GM12875 (cell line): ENCODE measurements at regions not wholly inside any gene's neighbourhood (a gene's known extent, or its start where the extent isn't known, plus 50 kb on each side); places are given as distances from the start of the nearest gene placed in this dataset.

Source experiments
- H3K4me3 ChIP-seq: one replicate; pipeline ENCODE4 v1.5.1; 2011; ENCODE audit warnings: low read depth, low read length, control low read depth
- CTCF ChIP-seq: IDR thresholded peaks from 2 replicates; pipeline ENCODE4 v1.5.1; 2011; ENCODE audit warnings: low read depth, mild to moderate bottlenecking, control low read depth, inconsistent platforms, low read length, moderate library complexity, borderline replicate concordance; ENCODE audit not compliant: insufficient read depth

- TF ChIP-seq CTCF = no peak
- no peak overlapping the region for H3K4me3 ChIP-seq
Measured at GRCh38 chr3:22147161-22147560, 396.2 kb upstream of the ZNF385D start.

DNA sequence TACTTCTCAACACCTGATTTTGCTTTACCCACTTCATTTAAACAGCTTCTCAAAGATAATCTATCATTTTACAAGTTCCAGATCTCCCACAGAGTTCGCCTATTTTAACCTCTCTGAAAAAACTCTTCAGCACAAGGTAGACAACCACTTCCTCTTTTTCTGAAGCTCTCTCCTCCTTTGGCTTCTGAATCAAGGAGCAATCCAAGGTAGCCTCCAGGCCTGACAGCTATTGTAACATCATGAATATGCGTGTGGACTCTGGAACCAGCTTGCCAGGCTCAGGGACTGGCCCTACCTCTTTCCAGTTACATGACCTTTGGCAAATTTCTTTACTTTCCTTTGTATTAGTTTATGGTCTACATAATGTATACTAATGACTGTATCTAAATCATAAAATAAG, 405.9 kb upstream of the ZNF385D start:
- H3K4me3 ChIP-seq = no peak overlapping the region
- TF ChIP-seq CTCF = no peak

- H3K4me3 ChIP-seq = no peak overlapping the region
- no peak for TF ChIP-seq CTCF
Measured at GRCh38 chr3:22157848-22158247, 406.8 kb upstream of the ZNF385D start.

- no peak overlapping the region for H3K4me3 ChIP-seq
- no peak for TF ChIP-seq CTCF
Measured at GRCh38 chr3:22159004-22159695, 408.1 kb upstream of the ZNF385D start.

- H3K4me3 ChIP-seq = no peak overlapping the region
- TF ChIP-seq CTCF = no peak
Measured at GRCh38 chr3:22161315-22161714, 410.3 kb upstream of the ZNF385D start.

DNA sequence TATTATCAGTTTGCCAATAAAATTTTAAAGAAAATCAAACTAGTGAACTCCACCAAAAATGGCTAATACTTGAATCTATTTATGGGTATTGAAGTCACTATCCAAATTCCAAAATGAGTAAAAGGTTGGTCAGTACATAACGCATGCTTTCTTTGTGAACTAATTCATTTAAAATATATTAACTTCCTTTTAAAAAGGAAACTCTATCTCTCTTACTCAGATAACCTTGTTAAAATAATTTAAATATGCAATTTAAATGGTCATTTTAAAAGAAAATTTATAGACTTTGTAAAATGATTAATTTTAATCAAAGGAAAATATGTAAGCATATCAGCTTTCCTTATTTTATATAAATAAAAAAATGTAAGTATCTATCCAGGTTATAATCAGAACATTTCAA, 419.4 kb upstream of the ZNF385D start:
- no peak overlapping the region for H3K4me3 ChIP-seq
- no peak for TF ChIP-seq CTCF

GRCh38 chr3:22172964-22173363, 422.0 kb upstream of the ZNF385D start:
- no peak for TF ChIP-seq CTCF
- H3K4me3 ChIP-seq = no peak overlapping the region
